HG03521 (cell line): ENCODE measurements at regions not wholly inside any gene's neighbourhood (a gene's known extent, or its start where the extent isn't known, plus 50 kb on each side); places are given as distances from the start of the nearest gene placed in this dataset.
"Not testable (repeated sequence)": the region's sequence is repeated elsewhere in the genome, so short reads cannot be mapped to it uniquely, and the experiment has no call there.

Source experiments
- ATAC-seq: cut with Tn5 transposase; IDR thresholded peaks from one replicate; pipeline ENCODE4 v1.9.1; 2021; ENCODE audit warnings: mild to moderate bottlenecking, moderate library complexity; ENCODE audit not compliant: unreplicated experiment

DNA sequence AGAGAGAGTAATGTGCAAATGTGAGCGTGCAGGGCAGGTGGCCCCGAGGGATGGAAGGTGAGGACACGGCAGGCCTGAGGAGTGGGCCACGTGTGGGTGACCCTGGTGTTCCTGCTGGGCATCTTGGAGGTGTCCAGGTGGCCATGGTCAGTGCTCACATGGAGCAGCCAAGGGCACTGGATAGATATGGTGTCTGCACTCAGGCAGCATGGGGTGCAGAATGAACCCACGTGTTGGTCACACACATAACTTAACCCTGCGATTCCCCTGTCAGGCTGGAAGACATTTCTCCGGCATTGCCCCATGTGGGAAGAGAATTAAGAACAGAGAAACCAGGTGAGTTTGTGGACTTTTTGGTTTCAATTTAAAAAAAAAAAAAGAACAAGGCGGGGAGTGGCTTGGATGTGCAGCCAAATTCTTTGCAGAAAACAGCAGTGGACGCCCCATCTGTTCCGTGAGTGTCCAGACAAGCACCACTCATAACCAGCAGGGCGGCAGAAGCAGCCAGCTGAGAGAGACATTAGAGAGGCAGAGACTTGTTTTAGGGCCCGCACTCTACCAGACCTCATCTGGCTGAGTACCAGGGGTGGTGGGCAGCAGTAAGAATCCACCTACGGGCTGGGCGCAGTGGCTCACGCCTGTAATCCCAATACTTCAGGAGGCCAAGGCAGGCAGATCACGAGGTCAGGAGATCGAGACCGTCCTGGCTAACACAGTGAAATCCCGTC is 249.8 kb downstream of the ACKR3 start:
- no peak for ATAC-seq

DNA sequence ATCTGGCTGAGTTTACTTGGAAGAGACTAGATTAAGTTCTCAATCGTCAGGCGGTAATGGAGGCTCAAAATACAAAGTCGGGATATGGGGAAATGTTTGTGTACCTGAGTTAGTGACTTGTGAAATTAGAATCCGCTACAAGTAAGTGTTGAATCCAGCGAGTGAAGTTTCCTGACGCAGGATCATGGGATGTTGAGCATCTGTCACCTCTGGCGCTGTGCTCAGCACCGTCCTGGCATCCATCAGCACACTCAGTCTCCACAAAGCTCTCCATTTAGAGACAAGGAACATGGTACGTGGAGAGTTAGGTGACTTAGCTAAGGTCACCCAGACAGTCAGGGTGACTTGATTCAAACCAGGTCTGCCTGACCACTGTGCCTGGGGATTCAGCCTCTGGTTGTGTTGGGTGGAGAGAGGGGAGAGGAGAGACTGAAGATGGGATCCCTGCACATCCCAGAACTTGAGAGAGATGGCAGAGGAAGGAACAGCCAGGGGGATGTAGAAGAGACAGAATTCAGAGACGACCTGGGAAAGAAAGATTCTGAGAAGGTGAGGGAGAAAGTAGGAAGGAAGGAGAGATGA is 251.2 kb downstream of the ACKR3 start:
- no peak for ATAC-seq

DNA sequence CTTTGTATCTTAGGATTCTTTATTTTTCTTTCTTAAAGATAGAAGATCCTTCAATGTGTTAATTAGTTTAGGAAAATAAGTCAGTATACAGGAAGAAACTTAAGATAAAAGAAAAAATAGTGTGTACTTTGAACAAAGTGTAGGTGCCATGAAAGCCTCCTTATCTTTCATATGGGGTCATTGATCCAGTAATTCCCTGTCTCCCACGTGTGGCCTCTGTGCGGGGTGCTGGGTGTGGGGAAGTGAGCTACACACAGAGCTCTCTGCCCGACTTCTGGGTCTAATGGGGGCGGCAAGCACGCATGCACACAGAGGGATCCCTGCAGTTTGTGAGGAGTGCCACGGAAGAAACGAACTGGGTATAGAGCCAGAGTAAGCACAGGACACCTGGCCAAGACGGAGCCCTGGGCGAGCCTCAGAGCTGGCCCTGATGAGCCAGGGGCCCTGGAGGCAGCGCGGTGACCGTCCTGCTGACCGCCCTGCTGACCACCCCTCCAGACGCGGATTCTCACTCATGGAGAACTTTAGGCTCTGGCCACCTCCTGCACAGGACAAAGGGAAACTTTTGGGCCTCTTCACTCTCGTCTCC is 253.5 kb downstream of the ACKR3 start:
- no peak for ATAC-seq

DNA sequence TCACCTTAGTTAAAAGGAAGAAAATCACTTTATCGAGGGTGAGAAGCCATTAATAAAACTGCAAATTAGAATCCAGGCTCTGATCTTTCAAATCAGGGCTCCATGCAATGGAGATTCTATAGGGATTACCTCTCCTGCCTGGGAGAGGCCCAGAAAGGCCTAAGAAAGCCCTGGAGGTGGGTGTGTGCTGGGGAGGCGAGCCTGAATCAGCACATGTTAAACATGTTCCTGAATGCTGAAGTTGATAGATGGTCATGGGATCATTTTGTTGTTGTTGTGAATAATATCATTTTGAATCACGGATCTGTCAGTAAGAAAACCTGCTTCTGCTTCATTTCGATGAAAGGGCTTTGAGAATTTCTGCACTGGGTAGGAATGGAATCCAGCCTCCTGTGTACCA is 254.3 kb downstream of the ACKR3 start:
- no peak for ATAC-seq

DNA sequence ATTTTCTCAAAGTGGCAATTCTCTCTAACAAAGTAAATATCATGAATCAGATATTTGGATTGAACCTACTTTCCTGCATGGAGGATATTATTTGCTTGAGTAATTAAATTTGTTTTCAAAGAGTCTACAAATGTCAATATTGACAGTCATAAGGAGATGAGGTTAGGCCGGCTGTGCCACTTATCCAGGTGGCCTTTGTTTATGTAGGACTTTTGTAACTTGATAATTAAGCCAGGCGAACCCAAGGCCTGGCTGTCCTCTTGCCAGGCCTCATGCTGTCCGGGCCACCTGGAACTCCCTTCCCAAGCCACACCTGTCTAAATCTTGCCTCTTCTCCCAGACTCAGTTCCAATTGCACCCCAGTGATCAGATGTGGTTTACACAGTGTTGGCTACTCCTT is 255.2 kb downstream of the ACKR3 start:
- ATAC-seq: no peak

DNA sequence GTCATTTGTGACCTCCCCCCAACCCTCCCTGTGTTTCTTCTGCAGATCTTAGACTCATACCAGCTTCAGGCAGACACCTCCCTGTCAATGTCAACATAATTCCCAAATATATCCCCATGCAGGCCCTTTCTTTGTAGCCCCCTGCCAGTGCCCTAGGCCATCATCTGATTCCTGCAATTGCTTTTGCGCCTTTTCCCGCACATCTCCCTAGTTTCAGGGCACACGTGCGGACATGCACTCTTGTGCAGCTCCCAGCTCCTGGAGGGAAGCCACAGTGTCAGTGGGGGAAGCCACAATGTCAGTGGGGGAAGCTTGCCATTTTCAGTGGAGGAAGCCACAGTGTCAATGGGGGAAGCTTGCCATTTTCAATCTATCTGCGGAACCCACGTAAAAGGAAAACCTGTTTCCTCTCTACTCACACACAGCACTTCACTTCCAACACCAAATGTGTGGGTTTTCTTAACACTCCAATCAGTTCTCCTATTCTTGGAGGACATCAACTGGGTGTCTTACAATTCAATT is 256.4 kb downstream of the ACKR3 start:
- ATAC-seq: no peak

DNA sequence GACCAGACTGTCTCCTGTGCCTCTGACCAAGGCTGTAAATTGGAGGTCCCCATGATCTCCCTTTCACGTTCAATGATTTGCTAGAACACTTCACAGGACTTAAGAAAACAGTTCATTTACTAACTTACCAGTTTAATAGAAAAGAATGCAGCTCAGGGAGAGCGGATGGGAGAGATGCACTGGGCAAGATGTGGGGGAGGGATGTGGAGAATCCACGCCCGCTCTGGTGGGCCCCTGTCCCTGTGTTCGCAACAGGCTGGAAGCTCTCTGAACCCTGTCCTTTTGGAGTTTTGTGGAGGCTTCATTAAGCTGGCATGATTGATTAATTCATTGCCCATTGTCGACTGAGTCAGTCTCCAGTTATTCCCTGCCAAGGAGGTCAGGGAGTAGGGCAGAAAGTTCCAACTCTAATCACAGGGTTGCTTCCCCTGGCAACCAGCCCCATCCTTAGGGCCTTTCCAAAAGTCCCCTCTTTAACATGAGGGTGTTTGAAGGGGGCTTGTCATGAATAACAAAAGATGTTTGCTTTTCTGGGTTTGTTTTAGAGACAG is 257.1 kb downstream of the ACKR3 start:
- ATAC-seq: no peak

DNA sequence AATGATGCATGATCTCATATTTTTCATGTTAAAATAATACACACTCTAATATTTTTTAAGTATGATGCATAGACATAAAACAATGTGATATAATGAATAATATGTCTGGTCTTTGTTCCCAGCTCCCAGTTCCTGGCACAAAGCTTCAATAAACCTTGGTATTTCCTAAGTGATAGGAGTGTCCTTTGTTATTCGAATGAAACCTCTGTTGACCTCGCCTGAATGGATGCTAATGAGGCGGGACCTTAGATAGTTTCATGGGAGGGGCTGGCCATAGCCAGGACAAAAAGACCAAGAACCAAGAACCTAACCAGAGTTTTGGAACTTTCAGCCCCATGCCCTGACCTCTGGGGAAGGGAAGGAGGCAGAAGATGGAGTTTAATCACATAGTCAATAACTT is 257.7 kb upstream of the COPS8 start:
- ATAC-seq: no peak

DNA sequence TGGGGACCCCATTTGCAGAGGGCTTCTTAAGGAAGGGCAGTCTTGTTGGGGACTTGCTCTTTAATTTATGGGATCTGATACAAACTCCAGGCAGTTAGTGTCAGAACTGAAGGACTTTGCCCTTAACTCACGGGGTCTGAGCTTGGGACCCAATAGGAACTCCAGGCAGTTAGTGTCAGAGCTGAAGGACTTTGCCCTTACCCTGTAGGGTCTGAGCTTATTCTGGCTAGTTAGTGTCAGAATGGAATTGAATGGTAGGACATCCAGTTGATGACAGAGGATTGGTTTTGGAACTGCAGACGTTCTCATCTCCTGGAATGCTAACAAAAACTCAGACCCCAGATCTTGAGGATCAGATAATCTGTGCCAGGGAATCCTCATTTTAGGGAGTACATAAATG is 256.9 kb upstream of the COPS8 start:
- no peak for ATAC-seq

DNA sequence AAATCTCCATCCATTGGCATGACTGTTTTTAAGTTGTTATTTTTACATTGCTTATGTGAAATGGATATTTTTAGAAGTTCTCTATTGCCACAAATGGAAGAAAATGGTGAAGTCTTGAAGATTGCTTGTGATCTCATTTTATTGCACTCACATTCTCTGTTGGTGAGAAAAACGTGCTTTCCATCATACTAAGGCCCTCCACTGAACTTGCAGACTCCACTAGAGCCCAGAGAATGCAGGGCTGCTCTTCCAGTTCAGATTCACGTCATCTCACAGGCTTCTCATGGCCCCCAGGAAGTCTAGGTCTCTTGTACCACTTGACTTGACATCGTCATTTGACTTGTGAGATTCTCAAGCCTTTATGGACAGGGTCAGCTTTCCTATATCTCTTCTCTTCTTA is 254.8 kb upstream of the COPS8 start:
- ATAC-seq: no peak

DNA sequence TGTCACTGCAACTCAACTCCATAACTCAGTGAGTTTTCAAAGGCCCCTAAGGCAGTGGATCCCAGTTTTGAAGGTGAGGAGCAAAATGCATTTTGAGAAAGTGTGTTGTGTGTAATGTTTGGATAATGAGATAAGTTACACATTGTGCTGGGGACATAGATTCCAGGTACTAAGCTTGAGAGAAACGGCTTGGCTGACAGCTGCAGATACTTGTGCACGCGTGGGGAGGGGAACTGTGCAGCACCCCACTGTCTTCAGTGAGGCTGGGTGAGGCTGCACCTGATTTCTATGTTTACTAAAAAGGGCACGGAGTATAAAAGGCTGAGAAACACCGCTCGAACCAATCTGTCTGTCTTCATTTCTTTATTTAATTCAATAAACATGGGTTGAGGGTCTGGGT is 254.0 kb upstream of the COPS8 start:
- no peak for ATAC-seq

DNA sequence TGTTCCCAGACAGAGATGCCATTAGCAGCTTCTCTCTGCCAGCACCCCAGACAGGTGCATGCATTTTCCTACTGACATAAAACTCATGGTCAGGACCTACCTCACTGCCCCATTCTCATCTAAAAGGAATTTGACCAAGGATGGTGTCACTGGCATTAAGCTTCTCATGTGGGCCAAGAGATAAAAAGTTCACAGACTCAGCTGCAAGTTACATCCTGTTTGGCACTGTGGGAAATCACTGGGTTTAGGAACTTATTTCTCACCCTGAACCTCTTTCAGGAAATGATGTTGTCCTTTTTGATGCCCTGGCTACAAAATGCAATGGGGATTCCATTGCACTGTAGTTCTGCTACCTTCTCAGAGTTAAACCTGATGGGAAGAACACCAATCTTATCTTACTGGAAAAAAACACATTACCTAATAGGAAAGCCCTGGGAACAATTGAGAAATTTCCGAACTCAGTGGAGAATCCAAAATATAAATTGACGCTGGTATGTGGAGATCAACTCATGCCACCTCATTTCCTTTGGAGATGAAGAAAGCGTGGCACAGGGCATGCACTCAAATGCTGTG is 252.1 kb upstream of the COPS8 start:
- no peak for ATAC-seq

DNA sequence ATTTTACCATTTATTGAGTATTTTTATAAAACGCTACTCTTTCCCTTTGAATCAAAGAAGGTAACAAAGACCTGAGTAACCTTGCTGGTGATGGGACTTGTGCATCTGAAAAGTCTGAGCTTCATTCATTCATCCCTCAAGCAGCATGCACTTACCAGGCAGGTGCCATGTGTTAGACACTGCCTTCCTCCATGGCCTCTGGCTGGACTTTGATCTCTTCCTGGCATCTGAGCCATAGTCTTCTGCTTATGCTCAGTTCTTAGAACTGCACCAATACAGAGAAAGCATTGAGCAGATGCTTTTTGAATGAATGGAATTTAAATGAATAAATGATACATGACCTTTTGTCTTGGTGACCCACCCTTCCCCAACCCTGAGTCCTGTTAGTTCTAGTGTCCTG is 251.4 kb upstream of the COPS8 start:
- no peak for ATAC-seq

DNA sequence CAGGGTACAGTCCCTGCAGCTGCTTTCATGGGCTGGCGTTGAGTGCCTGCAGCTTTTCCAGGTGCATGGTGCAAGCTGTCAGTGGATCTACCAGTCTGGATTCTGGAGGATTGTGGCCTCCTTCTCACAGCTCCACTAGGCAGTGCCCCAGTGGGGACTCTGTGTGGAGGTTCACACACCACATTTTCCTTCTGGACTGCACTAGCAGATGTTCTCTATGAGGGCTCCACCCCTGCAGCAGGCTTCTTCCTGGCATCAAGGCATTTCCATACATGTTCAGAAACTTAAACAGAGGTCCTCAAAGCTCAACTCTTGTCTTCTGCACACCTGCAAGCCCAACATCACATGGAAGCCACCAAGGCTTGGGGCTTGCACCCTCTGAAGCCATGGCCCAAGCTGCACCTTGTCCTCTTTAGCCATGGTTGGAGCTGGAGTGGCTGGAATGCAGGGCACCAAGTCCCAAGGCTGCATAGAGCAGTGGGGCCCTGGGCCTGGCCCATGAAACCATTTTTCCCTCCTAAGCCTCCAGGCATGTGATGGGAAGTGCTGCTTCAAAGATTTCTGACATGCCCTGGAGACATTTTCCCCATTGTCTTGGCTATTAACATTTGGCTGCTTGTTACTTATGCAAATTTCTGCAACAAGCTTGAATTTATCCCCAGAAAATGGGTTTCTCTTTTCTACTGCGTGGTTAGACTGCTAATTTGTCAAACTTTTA is 250.2 kb upstream of the COPS8 start:
- no peak for ATAC-seq

DNA sequence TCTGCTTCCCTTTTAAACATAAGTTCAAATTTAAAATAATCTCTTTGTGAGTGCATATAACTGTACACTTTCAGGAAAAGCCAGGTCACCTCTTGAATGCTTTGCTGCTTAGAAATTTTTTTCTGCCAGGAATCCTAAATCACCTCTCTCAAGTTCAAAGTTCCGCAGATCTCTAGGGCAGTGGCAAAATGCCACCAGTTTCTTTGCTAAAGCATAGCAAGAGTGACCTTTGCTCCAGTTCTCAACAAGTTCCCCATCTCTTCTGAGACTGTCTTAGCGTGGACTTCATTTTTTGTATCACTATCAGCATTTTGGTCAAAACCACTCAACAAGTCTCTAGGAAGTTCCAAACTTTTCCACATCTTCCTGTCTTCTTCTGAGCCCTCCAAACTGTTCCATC is 249.7 kb upstream of the COPS8 start:
- ATAC-seq: not testable (repeated sequence)

DNA sequence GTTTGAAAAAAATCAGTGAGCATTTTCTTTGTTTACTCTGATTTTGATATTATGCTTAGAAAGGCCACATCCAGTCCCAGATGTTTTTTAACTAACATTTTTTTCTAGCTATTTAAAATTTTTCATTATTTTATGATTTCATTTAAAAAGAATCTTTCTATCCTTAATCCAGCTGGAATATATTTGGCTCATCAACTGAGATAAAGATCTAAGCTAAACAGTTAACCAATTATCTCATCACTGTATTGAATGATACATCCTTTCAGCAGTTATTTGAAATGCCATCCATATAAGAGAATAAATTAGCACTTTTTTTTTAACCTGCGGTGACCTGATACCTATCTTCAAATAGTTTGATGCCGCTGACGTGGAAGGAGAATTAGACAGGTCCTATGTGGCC is 245.5 kb upstream of the COPS8 start:
- ATAC-seq: no peak

DNA sequence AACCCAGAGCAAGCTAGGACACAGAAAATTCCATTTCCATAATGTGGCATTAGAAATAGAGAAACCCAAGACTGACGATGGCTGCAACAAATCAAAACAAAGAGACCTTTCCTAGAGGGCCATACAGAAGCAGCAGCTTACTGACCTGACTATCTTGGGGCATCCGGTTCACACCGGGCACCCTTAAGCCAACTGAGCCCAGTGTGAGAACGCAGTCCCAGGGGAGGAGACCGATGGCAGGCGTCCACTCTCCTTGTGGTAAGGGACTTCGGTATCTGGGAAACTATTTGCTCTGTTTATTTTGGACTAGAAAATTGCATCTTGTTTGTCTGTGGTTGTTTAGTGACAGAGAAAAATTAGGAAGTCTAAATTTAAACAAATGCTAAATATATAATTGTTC is 244.8 kb upstream of the COPS8 start:
- no peak for ATAC-seq

DNA sequence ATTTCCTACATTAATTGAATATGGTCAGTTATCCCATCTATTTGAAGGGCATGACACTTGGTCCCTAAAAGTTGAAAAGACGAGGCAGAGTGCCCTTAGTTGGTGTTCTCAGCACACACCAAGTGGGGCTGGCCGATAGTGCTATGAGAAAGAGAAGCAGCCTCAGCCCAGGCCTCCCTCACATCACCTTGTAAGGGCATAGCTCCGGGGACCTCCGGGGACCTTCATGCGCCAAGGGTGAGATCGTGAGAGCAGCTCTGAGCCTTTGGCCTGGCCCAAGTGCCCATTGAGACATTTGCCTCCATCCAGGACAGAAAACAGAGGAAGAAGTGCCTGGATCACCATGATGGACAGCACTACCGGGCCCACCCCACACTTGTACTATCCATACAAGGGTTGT is 244.3 kb upstream of the COPS8 start:
- ATAC-seq: no peak

DNA sequence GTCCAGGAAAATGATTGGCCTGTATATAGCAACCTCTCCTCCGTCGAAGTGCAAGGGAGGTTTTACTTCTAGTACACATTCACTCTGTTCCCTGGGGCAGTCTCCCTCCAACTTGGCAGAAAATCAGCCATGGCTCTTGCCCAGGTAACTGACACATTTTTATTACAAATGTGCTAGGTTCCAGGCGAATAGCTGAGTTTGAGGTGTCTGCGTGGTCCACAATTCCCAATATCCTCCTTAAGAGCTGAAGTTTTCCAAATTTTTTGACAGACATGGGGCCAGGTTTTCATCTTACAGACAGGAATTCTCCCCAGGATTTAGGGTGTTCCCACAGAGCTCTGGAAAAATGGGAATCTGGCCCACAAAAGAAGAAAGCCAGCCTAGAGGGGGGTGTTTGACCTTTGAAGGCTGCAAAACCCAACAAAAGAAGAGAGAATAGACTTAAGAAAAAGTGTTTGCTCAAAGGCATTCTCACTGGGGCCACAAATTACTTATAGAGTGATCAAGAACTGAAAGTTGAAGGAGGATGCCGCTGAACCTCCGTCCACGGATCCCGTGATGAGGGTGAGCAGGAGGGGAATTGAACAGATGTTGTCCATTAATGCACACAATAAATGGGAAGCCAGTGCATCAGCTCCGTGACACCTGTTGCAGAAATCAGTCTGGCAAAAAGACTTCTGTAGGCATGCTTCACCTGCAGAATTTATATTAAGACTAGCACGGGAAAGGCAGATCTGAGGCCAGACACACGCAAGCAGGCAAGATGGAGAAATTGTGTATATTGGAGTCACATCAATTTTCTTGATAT is 242.3 kb upstream of the COPS8 start:
- no peak for ATAC-seq

DNA sequence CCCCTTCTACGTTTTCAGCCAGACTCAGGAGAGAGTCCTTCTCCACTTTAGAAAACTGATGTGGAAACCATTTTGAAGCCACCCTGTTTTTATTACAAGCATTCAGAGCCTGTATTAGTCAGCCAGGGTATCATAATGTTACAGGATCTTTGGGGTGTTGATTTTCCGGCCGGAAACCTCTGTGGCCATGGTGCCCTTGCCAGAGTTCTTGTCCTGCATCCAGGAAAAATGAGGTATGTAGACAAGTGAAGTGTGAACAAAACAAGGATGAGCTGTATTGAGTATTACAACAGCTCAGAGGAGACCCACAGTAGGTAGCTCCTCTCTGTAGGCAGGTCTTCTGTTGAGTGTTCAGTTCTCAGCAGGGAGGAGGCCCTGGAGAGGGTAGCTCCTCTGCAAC is 241.0 kb upstream of the COPS8 start:
- ATAC-seq: no peak
